Hepatocyte (in vitro differentiated cells): ENCODE measurements at regions not wholly inside any gene's neighbourhood (a gene's known extent, or its start where the extent isn't known, plus 50 kb on each side); places are given as distances from the start of the nearest gene placed in this dataset.

Source experiments
- DNase-seq: peaks from one replicate; pipeline ENCODE4 v3.0.0-alpha.2; 2016; ENCODE audit warnings: low spot score
- H2AFZ ChIP-seq: fragments of 200-600 bp; sonication (generic); 2 replicates; pipeline ENCODE4 v1.6.0; 2016; ENCODE audit warnings: antibody characterized with exemption, mild to moderate bottlenecking
- H3K27ac ChIP-seq: fragments of 200-600 bp; sonication (generic); 2 replicates; pipeline ENCODE4 v1.5.1; 2016; ENCODE audit warnings: mild to moderate bottlenecking
- H3K27me3 ChIP-seq: fragments of 200-600 bp; sonication (generic); 2 replicates; pipeline ENCODE4 v1.6.1; 2016
- H3K36me3 ChIP-seq: fragments of 200-600 bp; sonication (generic); replicated peaks from 2 replicates; pipeline ENCODE4 v1.5.1; 2016; ENCODE audit warnings: low read depth; ENCODE audit not compliant: insufficient read depth
- H3K4me1 ChIP-seq: fragments of 200-600 bp; sonication (generic); 2 replicates; pipeline ENCODE4 v1.5.1; 2016; ENCODE audit warnings: mild to moderate bottlenecking, moderate library complexity; ENCODE audit not compliant: insufficient read depth
- H3K4me2 ChIP-seq: fragments of 200-600 bp; sonication (generic); 2 replicates; pipeline ENCODE4 v1.6.0; 2016
- H3K4me3 ChIP-seq: fragments of 200-600 bp; sonication (generic); 2 replicates; pipeline ENCODE4 v1.5.1; 2016; ENCODE audit warnings: mild to moderate bottlenecking
- H3K79me2 ChIP-seq: fragments of 200-600 bp; sonication (generic); 2 replicates; pipeline ENCODE4 v1.6.0; 2017; ENCODE audit warnings: mild to moderate bottlenecking
- H3K9me2 ChIP-seq: fragments of 200-600 bp; sonication (generic); replicated peaks from 2 replicates; pipeline ENCODE4 v1.6.0; 2017; ENCODE audit warnings: mild to moderate bottlenecking; ENCODE audit not compliant: insufficient read depth
- H3K9me3 ChIP-seq: fragments of 200-600 bp; sonication (generic); 2 replicates; pipeline ENCODE4 v1.5.1; 2016; ENCODE audit warnings: low read depth, mild to moderate bottlenecking
- H4K20me1 ChIP-seq: fragments of 200-600 bp; sonication (generic); 2 replicates; pipeline ENCODE4 v1.6.0; 2016; ENCODE audit warnings: mild to moderate bottlenecking; ENCODE audit not compliant: insufficient read depth, poor library complexity, severe bottlenecking
- EZH2 ChIP-seq: fragments of 200-600 bp; sonication (generic); IDR thresholded peaks from 2 replicates; pipeline ENCODE4 v1.6.1; 2016; ENCODE audit warnings: antibody characterized with exemption, mild to moderate bottlenecking, borderline replicate concordance
- EZH2phosphoT487 ChIP-seq: fragments of 200-600 bp; sonication (generic); IDR thresholded peaks from one replicate; pipeline ENCODE4 v1.6.1; 2018; ENCODE audit warnings: antibody characterized with exemption, mild to moderate bottlenecking, low read depth, moderate library complexity; ENCODE audit not compliant: unreplicated experiment, severe bottlenecking
- WGBS: methylation state at CpG from one replicate; pipeline ENCODE4 v1.1.6; 2016; ENCODE audit warnings: low lambda C conversion rate; ENCODE audit errors: missing lambda C conversion rate; 5-methylcytosine and 5-hydroxymethylcytosine counted together
- TF ChIP-seq, protein P1 (sequence below): fragments of 200-600 bp; sonication (generic); IDR thresholded peaks from 2 replicates; pipeline ENCODE4 v1.5.1; 2016; ENCODE audit warnings: antibody characterized with exemption, mild to moderate bottlenecking; ENCODE audit not compliant: poor library complexity

DNA sequence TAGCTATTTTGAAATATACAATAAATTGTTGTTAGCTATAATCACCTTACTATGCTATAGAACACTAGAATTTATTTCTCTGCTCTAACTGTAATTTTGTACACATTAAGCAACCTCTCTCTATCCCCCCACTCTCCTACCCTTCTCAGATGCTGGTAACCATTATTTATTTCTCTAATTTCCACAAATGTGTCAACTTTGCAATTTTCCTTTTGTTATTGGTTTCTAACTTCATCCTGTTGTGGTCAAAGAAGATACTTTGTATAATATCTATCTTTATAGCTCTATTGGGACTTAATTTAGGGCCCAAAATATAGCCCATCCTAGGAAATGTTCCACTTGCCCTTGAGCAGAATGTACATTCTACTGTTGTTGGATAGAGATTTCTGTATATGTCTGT is 229.3 kb downstream of the SATB1 start:
- Histone ChIP-seq H3K79me2 (no peaks in the 10 kb centered on the region), H3K9me3 (no peaks in the 10 kb centered on the region), H3K4me2 (no peak overlapping the region), H3K9me2 (no peaks in the 10 kb centered on the region), H4K20me1 (no peaks in the 10 kb centered on the region), H3K4me3 (no peak overlapping the region), H2AFZ (no peak overlapping the region), H3K36me3 (no peaks in the 10 kb centered on the region), H3K27me3 (no peaks in the 10 kb centered on the region), H3K4me1 (no peaks in the 10 kb centered on the region), H3K27ac (no peak overlapping the region)
- DNase-seq: no peak
- TF ChIP-seq, protein P1, sequence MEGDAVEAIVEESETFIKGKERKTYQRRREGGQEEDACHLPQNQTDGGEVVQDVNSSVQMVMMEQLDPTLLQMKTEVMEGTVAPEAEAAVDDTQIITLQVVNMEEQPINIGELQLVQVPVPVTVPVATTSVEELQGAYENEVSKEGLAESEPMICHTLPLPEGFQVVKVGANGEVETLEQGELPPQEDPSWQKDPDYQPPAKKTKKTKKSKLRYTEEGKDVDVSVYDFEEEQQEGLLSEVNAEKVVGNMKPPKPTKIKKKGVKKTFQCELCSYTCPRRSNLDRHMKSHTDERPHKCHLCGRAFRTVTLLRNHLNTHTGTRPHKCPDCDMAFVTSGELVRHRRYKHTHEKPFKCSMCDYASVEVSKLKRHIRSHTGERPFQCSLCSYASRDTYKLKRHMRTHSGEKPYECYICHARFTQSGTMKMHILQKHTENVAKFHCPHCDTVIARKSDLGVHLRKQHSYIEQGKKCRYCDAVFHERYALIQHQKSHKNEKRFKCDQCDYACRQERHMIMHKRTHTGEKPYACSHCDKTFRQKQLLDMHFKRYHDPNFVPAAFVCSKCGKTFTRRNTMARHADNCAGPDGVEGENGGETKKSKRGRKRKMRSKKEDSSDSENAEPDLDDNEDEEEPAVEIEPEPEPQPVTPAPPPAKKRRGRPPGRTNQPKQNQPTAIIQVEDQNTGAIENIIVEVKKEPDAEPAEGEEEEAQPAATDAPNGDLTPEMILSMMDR: no peak
- no peak for TF ChIP-seq EZH2
- no peak for TF ChIP-seq EZH2phosphoT487

DNA sequence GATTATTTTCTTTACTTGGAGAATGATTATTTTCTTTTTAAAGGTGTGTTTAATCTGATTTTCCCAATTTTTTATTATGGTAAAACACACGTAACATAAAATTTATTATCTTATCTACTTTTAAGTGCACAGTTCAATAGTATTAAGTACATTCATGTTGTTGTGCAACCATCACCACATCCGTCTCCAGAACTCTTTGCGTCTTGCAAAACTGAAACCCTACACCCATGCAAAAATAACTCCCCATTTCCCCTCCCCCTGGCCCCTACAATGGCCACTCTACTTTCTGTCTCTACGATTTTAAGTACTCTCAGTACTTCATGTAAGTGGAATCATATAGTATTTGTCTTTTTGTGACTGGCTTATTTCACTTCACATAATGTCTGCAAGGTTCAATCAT is 230.7 kb downstream of the SATB1 start:
- WGBS: 76% methylated on average over 4 of the region's 4 CpGs
- Histone ChIP-seq H3K36me3 (no peaks in the 10 kb centered on the region), H3K27ac (no peak overlapping the region), H2AFZ (no peak overlapping the region), H3K9me2 (no peaks in the 10 kb centered on the region), H3K4me3 (no peak overlapping the region), H3K27me3 (no peaks in the 10 kb centered on the region), H3K79me2 (no peaks in the 10 kb centered on the region), H3K4me2 (no peak overlapping the region), H3K4me1 (no peaks in the 10 kb centered on the region), H3K9me3 (no peaks in the 10 kb centered on the region), H4K20me1 (no peaks in the 10 kb centered on the region)
- DNase-seq: no peak
- no peak for TF ChIP-seq EZH2
- TF ChIP-seq EZH2phosphoT487: no peak

DNA sequence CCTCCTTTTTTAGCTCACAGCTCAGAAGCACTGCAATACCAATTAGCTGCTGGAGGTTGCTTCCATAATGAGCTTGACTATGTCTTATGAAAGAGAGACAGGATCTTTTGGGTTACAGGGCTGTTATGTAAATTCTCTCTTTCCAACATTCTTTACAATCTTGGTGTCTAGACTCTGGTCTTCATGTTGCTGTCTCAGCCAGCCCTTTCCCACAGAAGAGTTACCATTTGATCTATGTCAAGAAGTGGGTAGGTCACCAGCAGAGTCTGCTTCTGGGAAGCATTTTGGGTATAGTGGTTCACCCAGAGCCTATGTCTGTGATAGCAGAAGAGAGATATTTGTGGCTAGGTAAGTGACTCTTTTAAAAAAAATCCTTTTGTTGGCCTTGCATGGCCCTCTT is 234.5 kb downstream of the SATB1 start:
- no peak for DNase-seq
- no peak overlapping the region for H3K4me3 ChIP-seq
- no peak overlapping the region for H3K4me2 ChIP-seq
- no peaks in the 10 kb centered on the region for H3K9me2 ChIP-seq
- H2AFZ ChIP-seq: no peak overlapping the region
- H3K36me3 ChIP-seq: no peaks in the 10 kb centered on the region
- TF ChIP-seq, protein P1: no peak
- TF ChIP-seq EZH2phosphoT487 (no peak), EZH2 (no peak)
- no peak overlapping the region for H3K27ac ChIP-seq
- H3K27me3 ChIP-seq: no peaks in the 10 kb centered on the region
- H4K20me1 ChIP-seq: no peaks in the 10 kb centered on the region
- no peaks in the 10 kb centered on the region for H3K79me2 ChIP-seq
- no peaks in the 10 kb centered on the region for H3K9me3 ChIP-seq
- H3K4me1 ChIP-seq: no peaks in the 10 kb centered on the region

DNA sequence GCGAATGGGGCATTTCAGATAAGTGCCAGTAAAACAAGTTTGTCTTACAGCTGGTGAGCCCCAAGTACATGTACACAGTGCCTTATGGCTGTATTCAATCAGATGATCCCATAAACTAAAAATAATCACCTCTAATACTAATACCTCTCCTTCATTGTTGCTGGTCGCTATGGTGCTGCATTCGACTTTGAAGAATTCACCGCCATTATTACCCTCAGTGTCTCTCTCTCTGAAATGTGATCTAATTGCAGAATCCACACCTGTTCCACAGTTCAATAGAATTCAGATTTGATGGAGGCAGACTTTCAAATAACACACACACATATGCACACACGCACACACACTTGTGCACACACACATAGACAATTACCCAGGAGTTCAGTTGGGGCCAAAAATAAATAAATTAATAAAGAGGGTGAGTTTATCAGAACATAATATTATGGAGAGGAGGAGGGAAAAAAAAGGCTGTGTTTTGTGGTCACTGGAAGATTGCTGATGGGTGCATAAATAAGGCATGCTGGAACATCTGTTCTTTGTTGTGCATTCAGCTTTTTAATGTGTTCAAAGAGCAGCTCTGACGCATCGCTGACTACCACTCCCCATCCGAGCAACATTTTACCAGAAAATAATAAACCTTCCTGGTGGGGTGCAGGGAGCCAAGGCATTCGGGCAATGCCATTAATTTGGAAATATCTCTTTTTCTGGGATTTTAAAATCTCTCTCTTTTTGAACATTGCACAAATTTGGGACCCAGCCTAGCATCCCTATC is 235.7 kb downstream of the SATB1 start:
- no peaks in the 10 kb centered on the region for H4K20me1 ChIP-seq
- no peaks in the 10 kb centered on the region for H3K79me2 ChIP-seq
- no peak for DNase-seq
- 71% methylated on average over 9 of the region's 9 CpGs for WGBS
- no peaks in the 10 kb centered on the region for H3K9me3 ChIP-seq
- no peak overlapping the region for H3K4me2 ChIP-seq
- no peak for TF ChIP-seq EZH2phosphoT487
- no peak for TF ChIP-seq EZH2
- TF ChIP-seq, protein P1: no peak
- no peak overlapping the region for H3K4me3 ChIP-seq
- H3K4me1 ChIP-seq: no peaks in the 10 kb centered on the region
- H3K27me3 ChIP-seq: no peaks in the 10 kb centered on the region
- H3K27ac ChIP-seq: no peak overlapping the region
- no peak overlapping the region for H2AFZ ChIP-seq
- H3K36me3 ChIP-seq: no peaks in the 10 kb centered on the region
- H3K9me2 ChIP-seq: no peaks in the 10 kb centered on the region
